HEK293 (cell line): ENCODE measurements at regions not wholly inside any gene's neighbourhood (a gene's known extent, or its start where the extent isn't known, plus 50 kb on each side); places are given as distances from the start of the nearest gene placed in this dataset.

ENCODE experiments used
- CTCF ChIA-PET: fragments of 350-600 bp; formaldehyde crosslinking; extraction: SDS; loops from one replicate; lab custom pipeline; 2021; ENCODE audit warnings: antibody characterized with exemption; lab: Yijun Ruan, JAX
- POLR2A ChIA-PET: fragments of 300-600 bp; formaldehyde crosslinking; extraction: SDS; loops from one replicate; lab custom pipeline; 2020; ENCODE audit warnings: antibody characterized with exemption, inconsistent platforms; lab: Yijun Ruan, JAX
- H3K27ac ChIP-seq: fragments of 200-500 bp; sonication (Bioruptor generic); 2 replicates; pipeline ENCODE4 v1.5.1; 2014; ENCODE audit warnings: low read depth, low read length, control low read depth, inconsistent platforms; ENCODE audit errors: extremely low read depth
- H3K36me3 ChIP-seq, 2 experiments: fragments of 200-500 bp in 1 of 2; sonication (Bioruptor generic) in 1 of 2; 1 replicate in 1 of 2; 2 replicates in 1 of 2; pipeline ENCODE4 v1.5.1; 2014 to 2017; ENCODE audit warnings: inconsistent platforms in 2 of 2, low read length in 2 of 2; ENCODE audit not compliant: control insufficient read depth in 2 of 2, insufficient read depth in 1 of 2
- H3K4me1 ChIP-seq: fragments of 200-500 bp; sonication (Bioruptor generic); 2 replicates; pipeline ENCODE4 v1.5.1; 2014; ENCODE audit warnings: mild to moderate bottlenecking, low read length, inconsistent platforms; ENCODE audit not compliant: control insufficient read depth, insufficient read depth
- H3K4me3 ChIP-seq: 2 replicates; pipeline ENCODE4 v1.5.1; 2011; ENCODE audit warnings: low read depth, mild to moderate bottlenecking, control low read depth, low read length, moderate library complexity
- H3K9me3 ChIP-seq: fragments of 200-500 bp; sonication (Bioruptor generic); 2 replicates; pipeline ENCODE4 v1.5.1; 2014; ENCODE audit warnings: low read depth, low read length, inconsistent platforms; ENCODE audit not compliant: control insufficient read depth, insufficient read depth
- GLIS1 ChIP-seq: fragments of 450-650 bp; formaldehyde crosslinking; IDR thresholded peaks from 2 replicates; pipeline ENCODE4 v1.5.1; 2016; ENCODE audit warnings: missing biosample characterization, missing genetic modification characterization
- HOXA7 ChIP-seq: sonication (generic); formaldehyde crosslinking; IDR thresholded peaks from 2 replicates; pipeline ENCODE4 v1.8.1; 2022; ENCODE audit warnings: missing genetic modification reagents, borderline replicate concordance
- OVOL3 ChIP-seq: fragments of 450-650 bp; formaldehyde crosslinking; IDR thresholded peaks from 2 replicates; pipeline ENCODE4 v1.5.1; 2016; ENCODE audit warnings: missing biosample characterization, missing genetic modification characterization
- REPIN1 ChIP-seq: fragments of 450-650 bp; formaldehyde crosslinking; IDR thresholded peaks from 2 replicates; pipeline ENCODE4 v1.5.1; 2017; ENCODE audit warnings: missing biosample characterization, missing genetic modification characterization, low read depth
- ZBTB49 ChIP-seq: fragments of 450-650 bp; formaldehyde crosslinking; IDR thresholded peaks from 2 replicates; pipeline ENCODE4 v1.5.1; 2016; ENCODE audit warnings: missing biosample characterization, missing genetic modification characterization, low read depth
- ZFP37 ChIP-seq: fragments of 450-650 bp; formaldehyde crosslinking; IDR thresholded peaks from 2 replicates; pipeline ENCODE4 v1.5.1; 2016; ENCODE audit warnings: missing biosample characterization, missing genetic modification characterization
- ZNF121 ChIP-seq: fragments of 450-650 bp; formaldehyde crosslinking; IDR thresholded peaks from 2 replicates; pipeline ENCODE4 v1.5.1; 2016; ENCODE audit warnings: missing biosample characterization, missing genetic modification characterization
- ZNF155 ChIP-seq: fragments of 450-650 bp; formaldehyde crosslinking; IDR thresholded peaks from 2 replicates; pipeline ENCODE4 v1.5.1; 2016; ENCODE audit warnings: missing biosample characterization, missing genetic modification characterization
- ZNF16 ChIP-seq: fragments of 450-650 bp; formaldehyde crosslinking; IDR thresholded peaks from 2 replicates; pipeline ENCODE4 v1.5.1; 2016; ENCODE audit warnings: low read depth, missing biosample characterization, missing genetic modification characterization
- ZNF202 ChIP-seq: fragments of 450-650 bp; formaldehyde crosslinking; IDR thresholded peaks from 2 replicates; pipeline ENCODE4 v1.5.1; 2016; ENCODE audit warnings: missing biosample characterization, missing genetic modification characterization, borderline replicate concordance
- ZNF24 ChIP-seq: fragments of 450-650 bp; formaldehyde crosslinking; IDR thresholded peaks from 2 replicates; pipeline ENCODE4 v1.5.1; 2016; ENCODE audit warnings: missing biosample characterization, missing genetic modification characterization
- ZNF311 ChIP-seq: fragments of 450-650 bp; formaldehyde crosslinking; IDR thresholded peaks from 2 replicates; pipeline ENCODE4 v1.5.1; 2017; ENCODE audit warnings: missing biosample characterization, missing genetic modification characterization, borderline replicate concordance
- ZNF596 ChIP-seq: fragments of 450-650 bp; IDR thresholded peaks from 2 replicates; pipeline ENCODE4 v1.5.0; 2018; ENCODE audit warnings: missing biosample characterization, mild to moderate bottlenecking, missing genetic modification characterization, moderate library complexity
- ZNF621 ChIP-seq: fragments of 450-650 bp; formaldehyde crosslinking; IDR thresholded peaks from 2 replicates; pipeline ENCODE4 v1.5.1; 2017; ENCODE audit warnings: missing biosample characterization, missing genetic modification characterization
- ZNF677 ChIP-seq: fragments of 450-650 bp; IDR thresholded peaks from 2 replicates; pipeline ENCODE4 v1.5.0; 2018; ENCODE audit warnings: missing biosample characterization, mild to moderate bottlenecking, missing genetic modification characterization, moderate library complexity
- ZNF76 ChIP-seq: fragments of 450-650 bp; formaldehyde crosslinking; IDR thresholded peaks from 2 replicates; pipeline ENCODE4; 2016; ENCODE audit warnings: low read depth, missing biosample characterization, missing genetic modification characterization, borderline replicate concordance
- ZNF843 ChIP-seq: fragments of 450-650 bp; formaldehyde crosslinking; IDR thresholded peaks from 2 replicates; pipeline ENCODE4 v1.5.1; 2016; ENCODE audit warnings: missing biosample characterization, missing genetic modification characterization
- ZSCAN30 ChIP-seq: fragments of 450-650 bp; IDR thresholded peaks from 2 replicates; pipeline ENCODE4 v1.5.1; 2018; ENCODE audit warnings: missing biosample characterization, mild to moderate bottlenecking, missing genetic modification characterization, moderate library complexity
- TF ChIP-seq, protein P1 (sequence below): fragments of 450-650 bp; formaldehyde crosslinking; conservative IDR thresholded peaks from 2 replicates; pipeline ENCODE4 v1.5.1; 2016; ENCODE audit warnings: low read depth, missing biosample characterization, missing genetic modification characterization
- TF ChIP-seq, protein P2 (sequence below): fragments of 450-650 bp; formaldehyde crosslinking; IDR thresholded peaks from 2 replicates; pipeline ENCODE4 v1.5.1; 2016; ENCODE audit warnings: missing biosample characterization, missing genetic modification characterization, borderline replicate concordance
- TF ChIP-seq, protein P3 (sequence below): fragments of 450-650 bp; formaldehyde crosslinking; IDR thresholded peaks from 2 replicates; pipeline ENCODE4 v1.5.1; 2016; ENCODE audit warnings: missing biosample characterization, missing genetic modification characterization

GRCh38 chr15:72934921-72935320 is 117.3 kb upstream of the NEO1 start (continued):
- TF ChIP-seq, protein P1, sequence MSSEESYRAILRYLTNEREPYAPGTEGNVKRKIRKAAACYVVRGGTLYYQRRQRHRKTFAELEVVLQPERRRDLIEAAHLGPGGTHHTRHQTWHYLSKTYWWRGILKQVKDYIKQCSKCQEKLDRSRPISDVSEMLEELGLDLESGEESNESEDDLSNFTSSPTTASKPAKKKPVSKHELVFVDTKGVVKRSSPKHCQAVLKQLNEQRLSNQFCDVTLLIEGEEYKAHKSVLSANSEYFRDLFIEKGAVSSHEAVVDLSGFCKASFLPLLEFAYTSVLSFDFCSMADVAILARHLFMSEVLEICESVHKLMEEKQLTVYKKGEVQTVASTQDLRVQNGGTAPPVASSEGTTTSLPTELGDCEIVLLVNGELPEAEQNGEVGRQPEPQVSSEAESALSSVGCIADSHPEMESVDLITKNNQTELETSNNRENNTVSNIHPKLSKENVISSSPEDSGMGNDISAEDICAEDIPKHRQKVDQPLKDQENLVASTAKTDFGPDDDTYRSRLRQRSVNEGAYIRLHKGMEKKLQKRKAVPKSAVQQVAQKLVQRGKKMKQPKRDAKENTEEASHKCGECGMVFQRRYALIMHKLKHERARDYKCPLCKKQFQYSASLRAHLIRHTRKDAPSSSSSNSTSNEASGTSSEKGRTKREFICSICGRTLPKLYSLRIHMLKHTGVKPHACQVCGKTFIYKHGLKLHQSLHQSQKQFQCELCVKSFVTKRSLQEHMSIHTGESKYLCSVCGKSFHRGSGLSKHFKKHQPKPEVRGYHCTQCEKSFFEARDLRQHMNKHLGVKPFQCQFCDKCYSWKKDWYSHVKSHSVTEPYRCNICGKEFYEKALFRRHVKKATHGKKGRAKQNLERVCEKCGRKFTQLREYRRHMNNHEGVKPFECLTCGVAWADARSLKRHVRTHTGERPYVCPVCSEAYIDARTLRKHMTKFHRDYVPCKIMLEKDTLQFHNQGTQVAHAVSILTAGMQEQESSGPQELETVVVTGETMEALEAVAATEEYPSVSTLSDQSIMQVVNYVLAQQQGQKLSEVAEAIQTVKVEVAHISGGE (tag by site-specific recombination): no peak
- TF ChIP-seq ZNF311 (tag by site-specific recombination) (no peak), ZBTB49 (tag by site-specific recombination) (no peak), ZFP37 (tag by site-specific recombination) (no peak), ZNF596 (no peak), ZSCAN30 (tag by site-specific recombination) (no peak), GLIS1 (tag by site-specific recombination) (no peak), ZNF16 (no peak), ZNF155 (tag by site-specific recombination) (no peak), ZNF621 (tag by site-specific recombination) (no peak)
- TF ChIP-seq, protein P2, sequence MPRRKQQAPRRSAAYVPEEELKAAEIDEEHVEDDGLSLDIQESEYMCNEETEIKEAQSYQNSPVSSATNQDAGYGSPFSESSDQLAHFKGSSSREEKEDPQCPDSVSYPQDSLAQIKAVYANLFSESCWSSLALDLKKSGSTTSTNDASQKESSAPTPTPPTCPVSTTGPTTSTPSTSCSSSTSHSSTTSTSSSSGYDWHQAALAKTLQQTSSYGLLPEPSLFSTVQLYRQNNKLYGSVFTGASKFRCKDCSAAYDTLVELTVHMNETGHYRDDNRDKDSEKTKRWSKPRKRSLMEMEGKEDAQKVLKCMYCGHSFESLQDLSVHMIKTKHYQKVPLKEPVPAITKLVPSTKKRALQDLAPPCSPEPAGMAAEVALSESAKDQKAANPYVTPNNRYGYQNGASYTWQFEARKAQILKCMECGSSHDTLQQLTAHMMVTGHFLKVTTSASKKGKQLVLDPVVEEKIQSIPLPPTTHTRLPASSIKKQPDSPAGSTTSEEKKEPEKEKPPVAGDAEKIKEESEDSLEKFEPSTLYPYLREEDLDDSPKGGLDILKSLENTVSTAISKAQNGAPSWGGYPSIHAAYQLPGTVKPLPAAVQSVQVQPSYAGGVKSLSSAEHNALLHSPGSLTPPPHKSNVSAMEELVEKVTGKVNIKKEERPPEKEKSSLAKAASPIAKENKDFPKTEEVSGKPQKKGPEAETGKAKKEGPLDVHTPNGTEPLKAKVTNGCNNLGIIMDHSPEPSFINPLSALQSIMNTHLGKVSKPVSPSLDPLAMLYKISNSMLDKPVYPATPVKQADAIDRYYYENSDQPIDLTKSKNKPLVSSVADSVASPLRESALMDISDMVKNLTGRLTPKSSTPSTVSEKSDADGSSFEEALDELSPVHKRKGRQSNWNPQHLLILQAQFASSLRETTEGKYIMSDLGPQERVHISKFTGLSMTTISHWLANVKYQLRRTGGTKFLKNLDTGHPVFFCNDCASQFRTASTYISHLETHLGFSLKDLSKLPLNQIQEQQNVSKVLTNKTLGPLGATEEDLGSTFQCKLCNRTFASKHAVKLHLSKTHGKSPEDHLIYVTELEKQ (tag by site-specific recombination): no peak
- TF ChIP-seq, protein P3, sequence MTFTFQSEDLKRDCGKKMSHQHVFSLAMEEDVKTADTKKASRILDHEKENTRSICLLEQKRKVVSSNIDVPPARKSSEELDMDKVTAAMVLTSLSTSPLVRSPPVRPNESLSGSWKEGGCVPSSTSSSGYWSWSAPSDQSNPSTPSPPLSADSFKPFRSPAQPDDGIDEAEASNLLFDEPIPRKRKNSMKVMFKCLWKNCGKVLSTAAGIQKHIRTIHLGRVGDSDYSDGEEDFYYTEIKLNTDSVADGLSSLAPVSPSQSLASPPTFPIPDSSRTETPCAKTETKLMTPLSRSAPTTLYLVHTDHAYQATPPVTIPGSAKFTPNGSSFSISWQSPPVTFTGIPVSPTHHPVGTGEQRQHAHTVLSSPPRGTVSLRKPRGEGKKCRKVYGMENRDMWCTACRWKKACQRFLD (tag by site-specific recombination): no peak

DNA sequence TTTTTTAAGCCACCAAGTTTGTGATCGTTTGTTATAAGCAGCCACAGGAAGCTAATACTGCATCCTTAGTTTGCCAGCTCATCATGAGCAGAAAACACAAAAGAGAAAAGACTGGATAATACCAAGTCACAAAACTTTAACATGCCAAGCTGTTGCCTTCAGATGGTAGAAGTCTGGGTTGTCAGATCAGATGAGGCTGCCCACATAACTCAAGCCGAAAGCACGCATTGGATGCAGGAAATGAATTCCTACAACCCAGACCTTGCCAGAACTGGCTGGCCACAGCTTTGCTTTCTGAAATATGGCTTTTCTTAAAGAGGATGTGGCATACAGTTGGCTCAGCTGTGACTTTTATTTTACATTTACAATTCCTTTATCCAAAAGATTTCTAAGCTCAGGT is 118.3 kb upstream of the NEO1 start:
- ChIA-PET POLR2A (no interaction called here), CTCF (no interaction called here)
- Histone ChIP-seq H3K4me1 (no peaks in the 10 kb centered on the region), H3K27ac (no peak overlapping the region), H3K36me3 (no peaks in the 10 kb centered on the region), H3K9me3 (no peaks in the 10 kb centered on the region), H3K4me3 (no peak overlapping the region)
- TF ChIP-seq ZNF76 (tag by site-specific recombination): no peak
- no peak for TF ChIP-seq GLIS1 (tag by site-specific recombination)
- no peak for TF ChIP-seq ZNF677 (tag by site-specific recombination)
- no peak for TF ChIP-seq OVOL3 (tag by site-specific recombination)
- TF ChIP-seq ZNF24 (tag by site-specific recombination): no peak
- TF ChIP-seq ZNF202 (tag by site-specific recombination): no peak
- TF ChIP-seq REPIN1 (tag by site-specific recombination): no peak
- no peak for TF ChIP-seq ZNF121
- no peak for TF ChIP-seq ZNF843
- TF ChIP-seq HOXA7 (CRISPR knock-in tag): no peak
